ENCODE measurements at regions not wholly inside any gene's neighbourhood (a gene's known extent, or its start where the extent isn't known, plus 50 kb on each side); places are given as distances from the start of the nearest gene placed in this dataset.

DNA sequence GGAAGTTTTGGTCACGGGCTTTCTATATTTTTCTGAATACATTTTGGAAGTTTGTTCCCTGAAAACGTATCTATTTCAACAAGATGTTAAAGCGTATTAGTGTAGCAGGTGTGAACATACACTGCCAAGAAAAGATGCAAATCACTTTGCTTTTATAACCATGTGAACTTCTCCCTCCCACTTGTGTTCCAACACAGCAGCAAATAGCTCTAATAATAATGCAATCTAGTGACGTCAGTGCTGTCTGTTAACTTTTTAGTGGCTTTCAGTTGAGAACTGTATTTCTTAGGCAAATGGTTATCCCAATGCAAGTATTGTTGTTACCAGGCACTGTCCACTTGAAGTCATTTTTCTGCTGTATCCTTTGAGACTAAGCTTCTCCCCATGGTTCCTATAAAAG is 188.4 kb upstream of the IGFBP3 start:
- Mint-ChIP-seq H3K4me1 (ENCODE audit: low read depth) (no peaks in the 10 kb centered on the region), H3K36me3 (ENCODE audit: low read depth) (no peaks in the 10 kb centered on the region), H3K27me3 (no peaks in the 10 kb centered on the region), H3K4me3 (no peak overlapping the region), H3K9me3 (no peaks in the 10 kb centered on the region), H3K27ac (no peak overlapping the region)
- no peak for ATAC-seq (ENCODE audit: poor library complexity)
- H3K36me3 ChIP-seq (ENCODE audit: insufficient read depth, low read length), result no peaks in the 10 kb centered on the region
- TF ChIP-seq, protein P1, sequence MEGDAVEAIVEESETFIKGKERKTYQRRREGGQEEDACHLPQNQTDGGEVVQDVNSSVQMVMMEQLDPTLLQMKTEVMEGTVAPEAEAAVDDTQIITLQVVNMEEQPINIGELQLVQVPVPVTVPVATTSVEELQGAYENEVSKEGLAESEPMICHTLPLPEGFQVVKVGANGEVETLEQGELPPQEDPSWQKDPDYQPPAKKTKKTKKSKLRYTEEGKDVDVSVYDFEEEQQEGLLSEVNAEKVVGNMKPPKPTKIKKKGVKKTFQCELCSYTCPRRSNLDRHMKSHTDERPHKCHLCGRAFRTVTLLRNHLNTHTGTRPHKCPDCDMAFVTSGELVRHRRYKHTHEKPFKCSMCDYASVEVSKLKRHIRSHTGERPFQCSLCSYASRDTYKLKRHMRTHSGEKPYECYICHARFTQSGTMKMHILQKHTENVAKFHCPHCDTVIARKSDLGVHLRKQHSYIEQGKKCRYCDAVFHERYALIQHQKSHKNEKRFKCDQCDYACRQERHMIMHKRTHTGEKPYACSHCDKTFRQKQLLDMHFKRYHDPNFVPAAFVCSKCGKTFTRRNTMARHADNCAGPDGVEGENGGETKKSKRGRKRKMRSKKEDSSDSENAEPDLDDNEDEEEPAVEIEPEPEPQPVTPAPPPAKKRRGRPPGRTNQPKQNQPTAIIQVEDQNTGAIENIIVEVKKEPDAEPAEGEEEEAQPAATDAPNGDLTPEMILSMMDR (IDR thresholded peaks at IDR 0.05), result no peak
- CTCF ChIA-PET, result no interaction called here
- no peak for DNase-seq
- no peaks in the 10 kb centered on the region for H3K4me1 ChIP-seq (ENCODE audit: insufficient read depth, low read length)
- no peak overlapping the region for H3K27ac ChIP-seq (ENCODE audit: low read depth in 1 of 2, low read length in 2 of 2)
- no peaks in the 10 kb centered on the region for H3K9me3 ChIP-seq (ENCODE audit: control insufficient read depth in 1 of 2, insufficient read depth in 1 of 2, low read length in 2 of 2)
- intact Hi-C loops (cut with DNase I, micrococcal nuclease), result loop anchor here in 1 of 2 experiments (5.0 kb wide), 1 partner anchor 192 kb away; no protein-coding TSS in a partner anchor
- H3K27me3 ChIP-seq (ENCODE audit: control insufficient read depth in 1 of 2, insufficient read depth in 2 of 2, low read length in 2 of 2), result no peaks in the 10 kb centered on the region
- H3K4me3 ChIP-seq (ENCODE audit: low read length), result no peak overlapping the region
- POLR2A ChIA-PET, result no interaction called here

DNA sequence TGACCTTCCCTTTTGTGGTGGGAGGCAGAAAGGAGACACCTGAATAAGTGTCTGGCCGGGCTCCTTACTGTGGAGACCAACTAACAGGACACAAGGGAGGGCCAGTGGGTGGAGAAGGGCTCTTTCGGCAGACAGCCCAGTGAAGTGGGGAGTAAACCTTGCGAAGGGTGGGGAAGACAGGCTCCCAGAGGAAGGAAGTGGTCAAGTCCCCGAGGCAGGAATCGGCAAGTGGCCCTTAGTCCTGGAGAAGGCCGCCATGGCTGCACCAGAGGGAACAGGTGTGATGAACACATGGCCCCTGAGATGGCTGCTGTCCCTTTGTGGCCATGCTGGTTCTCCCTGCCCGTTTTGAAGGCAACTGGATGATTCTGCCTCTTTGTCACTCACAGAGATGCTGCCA is 187.2 kb upstream of the IGFBP3 start:
- no peak overlapping the region for H3K27ac Mint-ChIP-seq
- H3K27me3 Mint-ChIP-seq, result no peaks in the 10 kb centered on the region
- H3K27me3 ChIP-seq (ENCODE audit: control insufficient read depth in 1 of 2, insufficient read depth in 2 of 2, low read length in 2 of 2), result no peaks in the 10 kb centered on the region
- no peaks in the 10 kb centered on the region for H3K36me3 Mint-ChIP-seq (ENCODE audit: low read depth)
- ChIA-PET POLR2A (no interaction called here), CTCF (no interaction called here)
- TF ChIP-seq, protein P1 (IDR thresholded peaks at IDR 0.05), result no peak
- H3K9me3 ChIP-seq (ENCODE audit: control insufficient read depth in 1 of 2, insufficient read depth in 1 of 2, low read length in 2 of 2), result no peaks in the 10 kb centered on the region
- ATAC-seq (ENCODE audit: poor library complexity) (no peak), DNase-seq (no peak)
- no peaks in the 10 kb centered on the region for H3K4me1 Mint-ChIP-seq (ENCODE audit: low read depth)
- H3K4me1 ChIP-seq (ENCODE audit: insufficient read depth, low read length), result no peaks in the 10 kb centered on the region
- intact Hi-C loops (cut with DNase I, micrococcal nuclease), result loop anchor here in 1 of 2 experiments (5.0 kb wide), 1 partner anchor 191 kb away; no protein-coding TSS in a partner anchor
- no peaks in the 10 kb centered on the region for H3K36me3 ChIP-seq (ENCODE audit: insufficient read depth, low read length)
- H3K9me3 Mint-ChIP-seq, result no peaks in the 10 kb centered on the region
- H3K27ac ChIP-seq (ENCODE audit: low read depth in 1 of 2, low read length in 2 of 2), result no peak overlapping the region
- no peak overlapping the region for H3K4me3 ChIP-seq (ENCODE audit: low read length)
- no peak overlapping the region for H3K4me3 Mint-ChIP-seq

DNA sequence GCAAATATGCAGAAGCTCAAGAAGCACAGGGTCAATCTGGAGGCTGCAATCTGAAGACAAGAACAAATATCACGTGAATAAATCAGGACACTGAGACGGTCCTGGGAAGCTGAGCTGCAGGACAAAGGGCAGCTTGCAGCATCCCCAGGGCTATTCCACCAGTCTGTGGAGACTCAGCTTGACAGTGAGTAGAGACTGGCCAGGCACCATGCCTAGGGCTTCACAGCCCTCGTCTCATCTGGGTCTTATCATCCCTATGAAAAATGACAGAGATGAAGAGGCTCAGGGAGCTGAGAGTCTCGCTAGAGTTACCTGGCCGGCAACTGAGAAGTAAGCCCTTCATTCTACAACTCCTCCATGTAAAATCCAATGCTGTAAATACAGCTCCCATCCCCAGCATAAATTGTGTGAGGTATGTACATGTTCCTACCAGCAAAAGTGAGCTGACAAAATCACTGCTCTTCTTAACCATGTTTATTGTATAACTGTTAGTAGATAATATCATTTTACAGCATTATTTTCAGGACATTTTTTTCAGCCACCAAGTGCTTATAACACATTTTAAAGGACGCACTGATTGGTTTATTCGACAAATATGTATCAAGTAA is 186.6 kb upstream of the IGFBP3 start:
- H3K9me3 ChIP-seq (ENCODE audit: control insufficient read depth in 1 of 2, insufficient read depth in 1 of 2, low read length in 2 of 2), result no peaks in the 10 kb centered on the region
- H3K4me3 ChIP-seq (ENCODE audit: low read length), result no peak overlapping the region
- no peaks in the 10 kb centered on the region for H3K36me3 ChIP-seq (ENCODE audit: insufficient read depth, low read length)
- no peaks in the 10 kb centered on the region for H3K27me3 ChIP-seq (ENCODE audit: control insufficient read depth in 1 of 2, insufficient read depth in 2 of 2, low read length in 2 of 2)
- no peak for ATAC-seq (ENCODE audit: poor library complexity)
- H3K4me1 ChIP-seq (ENCODE audit: insufficient read depth, low read length), result no peaks in the 10 kb centered on the region
- no peak overlapping the region for H3K4me3 Mint-ChIP-seq
- no peak overlapping the region for H3K27ac ChIP-seq (ENCODE audit: low read depth in 1 of 2, low read length in 2 of 2)
- TF ChIP-seq, protein P1 (IDR thresholded peaks at IDR 0.05), result no peak
- no peaks in the 10 kb centered on the region for H3K4me1 Mint-ChIP-seq (ENCODE audit: low read depth)
- H3K27me3 Mint-ChIP-seq, result no peaks in the 10 kb centered on the region
- ChIA-PET CTCF (no interaction called here), POLR2A (no interaction called here)
- H3K36me3 Mint-ChIP-seq (ENCODE audit: low read depth), result no peaks in the 10 kb centered on the region
- no peaks in the 10 kb centered on the region for H3K9me3 Mint-ChIP-seq
- no peak for DNase-seq
- intact Hi-C loops (cut with DNase I, micrococcal nuclease), result loop anchor here in 1 of 2 experiments (5.0 kb wide), 1 partner anchor 190 kb away; no protein-coding TSS in a partner anchor
- H3K27ac Mint-ChIP-seq, result no peak overlapping the region

Measured in CD4-positive, alpha-beta T cell (primary cell).